ENCODE measurements at regions not wholly inside any gene's neighbourhood (a gene's known extent, or its start where the extent isn't known, plus 50 kb on each side); places are given as distances from the start of the nearest gene placed in this dataset.

DNA sequence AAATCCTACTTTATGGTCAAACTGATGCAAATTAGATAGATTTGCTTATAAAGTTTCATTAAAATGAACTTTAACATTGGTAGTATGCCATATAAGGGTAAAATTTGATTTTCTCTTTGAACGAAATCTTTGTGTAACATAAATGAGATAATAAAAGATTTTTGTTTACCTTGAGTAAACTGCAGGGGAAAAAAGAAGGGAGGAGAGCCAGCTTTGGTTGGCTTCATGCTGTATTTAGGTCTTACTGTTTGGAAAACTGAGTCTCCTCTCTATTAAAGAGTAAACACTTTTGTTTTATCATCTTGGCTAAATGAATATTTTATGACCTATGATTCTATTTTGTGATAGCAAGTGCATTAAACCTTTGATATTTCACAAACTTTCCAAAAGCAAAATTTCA is 267.6 kb downstream of the IPO8 start:
- DNase-seq = no peak

- DNase-seq = no peak
Measured at GRCh38 chr12:30427555-30427954, 268.1 kb downstream of the IPO8 start.

DNA sequence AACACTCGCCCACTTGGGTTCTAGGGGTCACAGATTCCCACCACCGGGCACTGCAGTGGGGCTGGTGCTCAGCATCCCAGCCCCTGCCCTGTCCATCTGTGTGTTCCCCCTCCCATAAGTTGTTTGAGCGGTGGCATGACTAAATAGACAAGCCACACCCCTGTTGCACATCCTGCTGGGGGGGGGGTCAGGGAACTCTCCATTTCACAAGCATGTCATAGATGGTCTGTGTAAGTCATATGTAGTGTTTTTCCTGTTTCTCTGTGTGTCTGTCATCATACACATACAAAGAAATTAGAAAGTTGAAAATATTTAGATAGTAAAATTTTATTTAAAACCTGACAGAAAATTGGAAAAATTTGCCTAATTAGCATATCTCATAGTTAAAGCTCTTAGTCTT is 270.2 kb downstream of the IPO8 start:
- DNase-seq = no peak

GRCh38 chr12:30423330-30423729 is 272.3 kb downstream of the IPO8 start:
- DNase-seq = no peak

- DNase-seq = no peak
Measured at GRCh38 chr12:30422844-30423243, 272.8 kb downstream of the IPO8 start.

GRCh38 chr12:30420561-30420960 is 275.1 kb downstream of the IPO8 start:
- peak; percentile 42 for DNase-seq

DNA sequence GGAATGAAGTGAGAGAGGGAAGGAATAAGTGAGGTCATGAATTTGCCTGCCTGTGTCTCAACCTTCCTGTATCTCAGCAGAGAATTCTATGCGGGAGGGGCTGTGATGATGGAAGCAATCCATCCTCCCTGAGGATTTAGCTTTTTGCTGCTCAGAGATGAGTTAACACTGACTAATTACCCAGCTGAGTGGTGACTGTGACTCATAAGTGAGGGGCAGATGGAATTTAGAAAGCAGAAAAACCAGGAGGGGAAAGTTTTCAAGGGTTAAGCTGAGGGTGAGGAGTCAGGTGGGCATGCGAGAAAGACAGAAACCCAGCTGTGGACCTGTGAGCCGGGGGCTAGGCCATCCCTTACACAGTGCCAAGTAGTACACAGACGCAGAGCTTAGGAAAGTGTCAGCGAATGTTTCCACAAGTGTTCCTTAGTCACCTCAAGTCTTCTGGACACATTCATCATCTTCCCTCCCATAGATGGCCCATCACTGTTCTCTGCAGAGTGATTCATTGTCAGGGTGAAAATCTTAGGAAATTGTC is 277.9 kb downstream of the IPO8 start:
- peak; percentile 96 for DNase-seq

GRCh38 chr12:30416631-30417030 is 279.0 kb downstream of the IPO8 start:
- no peak for DNase-seq

GRCh38 chr12:30415777-30416176 is 279.9 kb downstream of the IPO8 start:
- no peak for DNase-seq

DNA sequence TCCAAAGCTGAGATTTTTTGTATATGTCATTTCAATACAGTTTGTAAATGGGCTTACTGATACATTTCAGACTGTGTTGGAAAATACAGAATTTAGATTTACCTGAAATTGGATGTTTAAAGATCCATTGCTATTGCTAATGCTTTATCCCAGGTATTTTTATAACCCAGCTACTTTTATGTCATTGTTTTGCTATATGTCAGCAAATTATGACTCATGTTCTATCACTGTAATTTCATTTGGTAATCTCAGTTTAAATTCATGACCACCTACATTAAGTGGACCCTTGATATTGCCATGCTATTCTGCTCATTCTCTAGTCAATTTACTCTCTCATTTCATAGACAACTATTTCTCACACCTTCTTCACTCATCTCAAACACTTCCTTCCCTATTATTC is 281.2 kb downstream of the IPO8 start:
- no peak for DNase-seq

DNA sequence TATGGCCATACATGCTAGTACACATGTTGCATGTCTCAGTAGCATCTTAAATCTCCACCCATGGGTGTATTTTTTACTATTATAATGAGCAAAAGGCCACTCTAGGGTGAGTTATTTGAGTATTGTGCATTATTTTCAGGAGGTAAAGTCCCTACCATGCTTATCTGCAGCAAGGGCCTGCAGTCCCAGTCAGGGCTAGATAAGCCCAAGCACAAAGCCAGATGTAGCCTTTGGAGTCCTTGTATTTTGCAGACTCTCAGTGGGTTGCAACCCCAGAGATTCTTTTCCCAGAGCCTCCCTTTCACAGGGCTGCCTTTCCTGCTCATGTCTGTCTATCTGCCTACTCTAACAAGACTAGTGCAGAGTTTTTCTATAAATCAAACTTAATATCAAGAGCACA is 295.3 kb downstream of the IPO8 start:
- DNase-seq = no peak

DNA sequence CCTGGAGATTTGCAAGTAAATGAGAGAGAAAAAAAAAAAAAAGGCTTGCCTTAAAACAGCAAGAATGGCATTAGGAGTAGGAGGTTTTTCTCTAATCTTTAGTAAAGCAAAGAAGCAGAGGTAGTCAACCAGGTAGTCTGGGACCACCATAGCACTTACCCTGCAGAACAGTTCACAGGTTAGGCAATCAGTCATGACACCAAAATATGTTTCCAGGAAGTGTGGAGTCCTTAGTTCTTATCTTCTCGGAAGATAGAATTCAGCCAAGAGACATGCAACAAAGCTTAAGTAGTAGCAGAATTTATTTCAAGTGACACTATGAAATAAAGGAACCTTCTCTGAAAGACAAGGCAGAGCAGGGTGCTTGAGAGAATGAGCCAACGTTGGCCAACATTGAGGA is 295.8 kb downstream of the IPO8 start:
- no peak for DNase-seq

DNA sequence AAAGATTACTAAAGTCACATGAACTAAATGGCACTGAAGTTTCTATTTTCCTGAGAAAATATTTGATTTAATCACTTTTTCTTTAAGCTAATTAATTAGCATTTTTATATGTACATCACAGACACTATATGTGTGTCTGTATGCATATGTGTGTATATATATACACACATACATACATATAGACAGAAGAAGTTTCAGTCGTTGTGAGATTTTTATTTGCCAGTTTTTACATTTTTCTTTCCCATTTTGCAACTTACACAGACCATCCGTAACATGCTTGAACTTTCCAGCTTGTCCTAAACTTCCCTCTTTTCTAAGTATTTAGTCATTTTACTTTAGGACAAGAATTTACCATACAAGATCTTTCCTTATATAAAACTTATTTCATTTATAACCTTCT is 299.1 kb downstream of the IPO8 start:
- no peak for DNase-seq

GRCh38 chr12:30395190-30395589 is 300.5 kb downstream of the IPO8 start:
- DNase-seq = no peak

DNA sequence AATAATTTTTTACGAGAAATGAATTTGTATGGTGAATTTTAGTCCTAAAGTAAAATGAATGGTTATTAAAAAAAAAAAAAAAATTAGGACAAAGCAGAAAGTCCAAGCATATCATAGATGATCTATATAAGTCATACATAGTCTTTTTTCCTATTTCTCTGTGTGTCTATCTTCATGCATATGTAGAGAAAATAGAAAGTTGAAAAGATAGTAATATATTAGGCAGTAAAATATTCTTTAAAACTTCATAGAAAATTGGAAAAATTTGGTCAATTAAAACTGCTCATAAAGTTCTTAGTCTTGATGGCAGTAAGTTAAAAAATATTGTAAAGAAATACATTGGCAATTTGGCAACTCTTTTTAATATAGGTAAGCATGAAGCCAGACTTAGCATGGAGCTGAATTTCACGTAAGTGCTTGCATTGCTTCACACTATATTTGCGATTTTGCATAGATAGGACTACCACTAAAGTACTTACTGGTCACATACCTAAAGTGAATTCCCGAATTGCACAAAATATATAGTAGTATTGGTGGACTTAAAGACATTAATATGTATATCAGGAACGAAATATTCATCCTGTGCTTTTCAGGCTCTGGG is 303.8 kb downstream of the IPO8 start:
- no peak for DNase-seq

GRCh38 chr12:30385706-30386105 is 310.0 kb downstream of the IPO8 start:
- no peak for DNase-seq

GRCh38 chr12:30384976-30385375 is 310.7 kb downstream of the IPO8 start:
- no peak for DNase-seq

DNA sequence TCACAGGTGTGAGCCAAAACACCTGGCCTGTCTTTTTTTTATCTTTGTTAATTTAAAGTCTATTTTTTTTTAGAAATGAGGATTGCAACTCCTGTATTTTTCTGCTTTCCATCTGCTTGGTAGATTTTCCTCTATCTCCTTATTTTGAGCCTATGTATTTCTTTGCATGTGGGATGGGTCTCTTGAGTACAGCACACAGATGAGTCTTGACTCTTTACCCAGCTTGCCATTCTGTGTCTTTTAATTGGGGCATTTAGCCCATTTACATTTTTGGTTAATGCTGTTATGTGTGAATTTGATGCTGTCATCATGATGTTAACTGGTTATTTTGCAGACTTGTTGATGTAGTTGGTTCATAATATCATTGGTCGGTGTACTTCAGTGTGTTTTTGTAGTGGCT is 317.4 kb downstream of the IPO8 start:
- DNase-seq = no peak

DNA sequence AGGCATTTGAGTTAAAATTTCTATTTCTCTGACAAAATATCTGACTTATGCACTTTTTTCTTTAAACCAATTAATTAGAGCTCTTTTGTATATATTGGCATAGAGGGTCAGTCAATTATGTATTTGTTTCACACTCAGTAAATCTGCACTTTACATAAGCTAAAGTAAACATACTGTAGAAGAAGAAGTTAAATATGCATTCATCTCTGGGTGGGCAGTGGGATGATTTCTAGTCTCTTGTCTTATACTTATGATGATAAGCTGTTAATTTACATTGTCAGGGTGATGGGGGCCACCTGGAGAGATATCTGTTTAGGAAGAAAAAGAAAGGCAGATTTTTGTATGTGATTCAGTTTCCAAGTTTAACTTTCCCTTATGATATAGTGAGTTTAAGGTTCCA is 330.8 kb downstream of the IPO8 start:
- no peak for DNase-seq

GRCh38 chr12:30361145-30361544 is 334.5 kb downstream of the IPO8 start:
- no peak for DNase-seq

GRCh38 chr12:30358671-30359070 is 337.0 kb downstream of the IPO8 start:
- DNase-seq = no peak

- no peak for DNase-seq
Measured at GRCh38 chr12:30357766-30358490, 337.7 kb downstream of the IPO8 start.

- DNase-seq = no peak
Measured at GRCh38 chr12:30345744-30346471, 349.8 kb downstream of the IPO8 start.

- no peak for DNase-seq
Measured at GRCh38 chr12:30330565-30330964, 365.1 kb downstream of the IPO8 start.

Data from NCI-H226 (cell line).